ENCODE measurements at regions not wholly inside any gene's neighbourhood (a gene's known extent, or its start where the extent isn't known, plus 50 kb on each side); places are given as distances from the start of the nearest gene placed in this dataset.

DNA sequence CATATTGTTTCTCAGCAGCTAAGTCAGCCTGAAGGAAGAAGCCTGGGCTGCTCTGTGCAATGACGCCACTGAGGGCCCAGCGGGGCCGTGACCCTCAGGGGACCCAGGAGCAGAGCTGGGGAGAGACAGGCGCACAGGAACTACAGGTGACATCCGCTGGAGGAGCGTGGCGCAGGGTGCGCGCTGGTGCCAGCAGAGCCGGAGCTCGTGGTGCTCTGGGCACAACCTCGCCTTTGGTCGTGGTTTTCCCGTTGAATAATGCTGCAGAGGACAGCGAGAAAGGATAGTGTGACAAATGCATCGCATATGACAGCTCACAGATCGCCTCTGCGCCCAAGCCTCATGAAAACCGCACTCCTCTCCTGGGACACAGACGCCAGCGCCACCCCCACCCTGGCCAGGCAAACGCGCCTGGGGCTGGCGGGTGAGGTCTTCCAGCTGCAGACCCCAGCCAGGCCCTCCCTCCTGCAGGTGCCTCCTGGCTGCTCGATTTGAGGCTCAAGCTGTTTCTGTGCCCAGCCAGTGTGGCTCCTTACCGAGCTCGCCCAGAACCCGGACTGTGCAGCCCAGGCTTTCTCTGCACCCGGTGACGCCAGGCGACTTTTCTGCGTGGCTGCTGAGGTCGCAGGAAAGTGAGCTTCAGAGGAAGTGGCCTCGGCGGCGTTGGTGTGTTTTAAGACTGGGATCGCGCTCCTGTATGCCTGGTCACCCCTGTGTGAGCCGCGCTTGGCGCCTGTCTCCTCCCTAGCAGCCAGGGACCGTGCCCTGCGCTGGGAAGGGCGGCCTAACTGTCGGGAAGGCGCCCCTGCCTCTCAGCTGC, 583.1 kb upstream of the HS6ST1 start:
- in situ Hi-C loops (cut with MboI), result no loop called here
- 1% methylated on average over 41 of the region's 46 CpGs for WGBS (ENCODE audit: insufficient coverage, low coverage, missing lambda C conversion rate)
- CTCF ChIA-PET (ENCODE audit: low intra/inter-chr PET ratio), result no interaction called here
- DNase-seq (ENCODE audit: extremely low read depth in 1 of 4, low spot score in 3 of 4), result no peak
- Histone ChIP-seq H3K27me3 (ENCODE audit: control insufficient read depth in 2 of 2, insufficient read depth in 2 of 2, low read length in 2 of 2) (peaks cover 0 to 11% of the 10 kb centered on the region in 2 experiments; a peak in 2 of 5 replicates), H3K36me3 (ENCODE audit: control insufficient read depth, insufficient read depth, low read length) (no peaks in the 10 kb centered on the region), H3K4me3 (no peak overlapping the region), H3K9me1 (ENCODE audit: control insufficient read depth, insufficient read depth, low read length) (peaks cover 3% of the 10 kb centered on the region), H3K27ac (ENCODE audit: extremely low read depth, low read depth, low read length) (no peak overlapping the region), H4K20me1 (replicated peaks; ENCODE audit: control insufficient read depth, insufficient read depth, low read length) (0 out of 2 replicates have a peak, but pooled peaks cover 3% of the 10 kb centered on the region), H3K9me3 (replicated peaks; ENCODE audit: control insufficient read depth, insufficient read depth, low read depth, low read length) (no peaks in the 10 kb centered on the region), H3K4me1 (replicated peaks in 1 of 2; ENCODE audit: control insufficient read depth in 2 of 2, insufficient read depth in 2 of 2, low read length in 2 of 2) (peaks cover 0 to 4% of the 10 kb centered on the region in 2 experiments; a peak in 1 of 5 replicates), H3K4me2 (ENCODE audit: insufficient read depth, low read length) (no peak overlapping the region), H3K79me2 (ENCODE audit: control insufficient read depth, insufficient read depth, low read length) (no peaks in the 10 kb centered on the region), H2AFZ (ENCODE audit: low read depth, low read length) (no peak overlapping the region), H3K9ac (ENCODE audit: insufficient read depth in 1 of 2, low read depth in 2 of 2, low read length in 2 of 2) (no peak overlapping the region)
- no peak for FAIRE-seq
- intact Hi-C loops (cut with micrococcal nuclease), result no loop called here
- no peak for ATAC-seq
- no TSS peak for BruUV-seq (replicated peaks)
- POLR2A ChIA-PET, result no interaction called here
- TF ChIP-seq NFIC (IDR thresholded peaks at IDR 0.05) (no peak), CBFA2T2 (conservative IDR thresholded peaks at IDR 0.05) (no peak), NUFIP1 (IDR thresholded peaks at IDR 0.05; ENCODE audit: partially characterized antibody) (no peak), SNRNP70 (optimal IDR thresholded peaks at IDR 0.05; ENCODE audit: low read depth, low read length) (no peak), RFX7 (CRISPR knock-in tag; IDR thresholded peaks at IDR 0.05) (no peak), CAMTA2 (CRISPR knock-in tag; conservative IDR thresholded peaks at IDR 0.05) (no peak), POLR2G (IDR thresholded peaks at IDR 0.05; ENCODE audit: low read depth, low read length) (no peak), HNRNPLL (IDR thresholded peaks at IDR 0.05; ENCODE audit: low read depth, low read length, poor library complexity, severe bottlenecking) (no peak), ZNF184 (CRISPR knock-in tag; IDR thresholded peaks at IDR 0.05) (no peak), CEBPB (tag; IDR thresholded peaks at IDR 0.05) (no peak), TCF3 (CRISPR knock-in tag; IDR thresholded peaks at IDR 0.05) (no peak), TARDBP (IDR thresholded peaks at IDR 0.05) (no peak), ZC3H11A (IDR thresholded peaks at IDR 0.05; ENCODE audit: low read depth, low read length) (no peak), TFAM (CRISPR knock-in tag; conservative IDR thresholded peaks at IDR 0.05) (no peak)
- TF ChIP-seq, protein P1, sequence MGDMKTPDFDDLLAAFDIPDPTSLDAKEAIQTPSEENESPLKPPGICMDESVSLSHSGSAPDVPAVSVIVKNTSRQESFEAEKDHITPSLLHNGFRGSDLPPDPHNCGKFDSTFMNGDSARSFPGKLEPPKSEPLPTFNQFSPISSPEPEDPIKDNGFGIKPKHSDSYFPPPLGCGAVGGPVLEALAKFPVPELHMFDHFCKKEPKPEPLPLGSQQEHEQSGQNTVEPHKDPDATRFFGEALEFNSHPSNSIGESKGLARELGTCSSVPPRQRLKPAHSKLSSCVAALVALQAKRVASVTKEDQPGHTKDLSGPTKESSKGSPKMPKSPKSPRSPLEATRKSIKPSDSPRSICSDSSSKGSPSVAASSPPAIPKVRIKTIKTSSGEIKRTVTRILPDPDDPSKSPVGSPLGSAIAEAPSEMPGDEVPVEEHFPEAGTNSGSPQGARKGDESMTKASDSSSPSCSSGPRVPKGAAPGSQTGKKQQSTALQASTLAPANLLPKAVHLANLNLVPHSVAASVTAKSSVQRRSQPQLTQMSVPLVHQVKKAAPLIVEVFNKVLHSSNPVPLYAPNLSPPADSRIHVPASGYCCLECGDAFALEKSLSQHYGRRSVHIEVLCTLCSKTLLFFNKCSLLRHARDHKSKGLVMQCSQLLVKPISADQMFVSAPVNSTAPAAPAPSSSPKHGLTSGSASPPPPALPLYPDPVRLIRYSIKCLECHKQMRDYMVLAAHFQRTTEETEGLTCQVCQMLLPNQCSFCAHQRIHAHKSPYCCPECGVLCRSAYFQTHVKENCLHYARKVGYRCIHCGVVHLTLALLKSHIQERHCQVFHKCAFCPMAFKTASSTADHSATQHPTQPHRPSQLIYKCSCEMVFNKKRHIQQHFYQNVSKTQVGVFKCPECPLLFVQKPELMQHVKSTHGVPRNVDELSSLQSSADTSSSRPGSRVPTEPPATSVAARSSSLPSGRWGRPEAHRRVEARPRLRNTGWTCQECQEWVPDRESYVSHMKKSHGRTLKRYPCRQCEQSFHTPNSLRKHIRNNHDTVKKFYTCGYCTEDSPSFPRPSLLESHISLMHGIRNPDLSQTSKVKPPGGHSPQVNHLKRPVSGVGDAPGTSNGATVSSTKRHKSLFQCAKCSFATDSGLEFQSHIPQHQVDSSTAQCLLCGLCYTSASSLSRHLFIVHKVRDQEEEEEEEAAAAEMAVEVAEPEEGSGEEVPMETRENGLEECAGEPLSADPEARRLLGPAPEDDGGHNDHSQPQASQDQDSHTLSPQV (IDR thresholded peaks at IDR 0.05), result no peak
- TF ChIP-seq, protein P2, sequence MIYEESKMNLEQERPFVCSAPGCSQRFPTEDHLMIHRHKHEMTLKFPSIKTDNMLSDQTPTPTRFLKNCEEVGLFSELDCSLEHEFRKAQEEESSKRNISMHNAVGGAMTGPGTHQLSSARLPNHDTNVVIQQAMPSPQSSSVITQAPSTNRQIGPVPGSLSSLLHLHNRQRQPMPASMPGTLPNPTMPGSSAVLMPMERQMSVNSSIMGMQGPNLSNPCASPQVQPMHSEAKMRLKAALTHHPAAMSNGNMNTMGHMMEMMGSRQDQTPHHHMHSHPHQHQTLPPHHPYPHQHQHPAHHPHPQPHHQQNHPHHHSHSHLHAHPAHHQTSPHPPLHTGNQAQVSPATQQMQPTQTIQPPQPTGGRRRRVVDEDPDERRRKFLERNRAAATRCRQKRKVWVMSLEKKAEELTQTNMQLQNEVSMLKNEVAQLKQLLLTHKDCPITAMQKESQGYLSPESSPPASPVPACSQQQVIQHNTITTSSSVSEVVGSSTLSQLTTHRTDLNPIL (CRISPR knock-in tag; IDR thresholded peaks at IDR 0.05), result no peak
